ENCODE measurements at regions not wholly inside any gene's neighbourhood (a gene's known extent, or its start where the extent isn't known, plus 50 kb on each side); places are given as distances from the start of the nearest gene placed in this dataset.
"Not testable (repeated sequence)": the region's sequence is repeated elsewhere in the genome, so short reads cannot be mapped to it uniquely, and the experiment has no call there.

GRCh38 chr3:67245545-67245944 is 247.4 kb downstream of the KBTBD8 start:
- no peak for ATAC-seq
- DNase-seq (ENCODE audit: missing footprints): no peak
- intact Hi-C loops (cut with DNase I): no loop called here

GRCh38 chr3:67248726-67249125 is 250.6 kb downstream of the KBTBD8 start:
- no peak for DNase-seq (ENCODE audit: missing footprints)
- intact Hi-C loops (cut with DNase I): no loop called here
- no peak for ATAC-seq

GRCh38 chr3:67252906-67253305 is 254.8 kb downstream of the KBTBD8 start:
- ATAC-seq; DNase-seq (ENCODE audit: missing footprints); intact Hi-C loops (cut with DNase I): not testable (repeated sequence)

GRCh38 chr3:67278015-67278618 is 280.0 kb downstream of the KBTBD8 start:
- intact Hi-C loops (cut with DNase I): no loop called here
- no peak for ATAC-seq
- DNase-seq (ENCODE audit: missing footprints): no peak

GRCh38 chr3:67286586-67286985 is 288.5 kb downstream of the KBTBD8 start:
- DNase-seq (ENCODE audit: missing footprints) (no peak), ATAC-seq (no peak)

GRCh38 chr3:67288466-67289106 is 290.5 kb downstream of the KBTBD8 start:
- intact Hi-C loops (cut with DNase I): no loop called here
- ATAC-seq: no peak

More at GRCh38 chr3:67286586-67286985, 288.5 kb downstream of the KBTBD8 start:
- intact Hi-C loops (cut with DNase I): no loop called here

GRCh38 chr3:67289626-67290025 is 291.5 kb downstream of the KBTBD8 start:
- ATAC-seq (no peak), DNase-seq (ENCODE audit: missing footprints) (no peak)
- intact Hi-C loops (cut with DNase I): no loop called here

More at GRCh38 chr3:67288466-67289106, 290.5 kb downstream of the KBTBD8 start:
- no peak for DNase-seq (ENCODE audit: missing footprints)

- no peak for DNase-seq (ENCODE audit: missing footprints)
- intact Hi-C loops (cut with DNase I): no loop called here
- peak; percentile 68 for ATAC-seq
Observed at GRCh38 chr3:67290438-67290837, 292.3 kb downstream of the KBTBD8 start.

GRCh38 chr3:67291287-67292252 is 293.5 kb downstream of the KBTBD8 start:
- ATAC-seq: no peak
- intact Hi-C loops (cut with DNase I): no loop called here

GRCh38 chr3:67292356-67293121 is 294.4 kb downstream of the KBTBD8 start:
- DNase-seq (ENCODE audit: missing footprints): no peak
- ATAC-seq: no peak
- intact Hi-C loops (cut with DNase I): no loop called here

More at GRCh38 chr3:67291287-67292252, 293.5 kb downstream of the KBTBD8 start:
- no peak for DNase-seq (ENCODE audit: missing footprints)

- DNase-seq (ENCODE audit: missing footprints): no peak
- intact Hi-C loops (cut with DNase I): no loop called here
- no peak for ATAC-seq
Observed at GRCh38 chr3:67294341-67294740, 296.2 kb downstream of the KBTBD8 start.

GRCh38 chr3:67296039-67296892 is 298.2 kb downstream of the KBTBD8 start:
- ATAC-seq: no peak
- no peak for DNase-seq (ENCODE audit: missing footprints)
- intact Hi-C loops (cut with DNase I): no loop called here

GRCh38 chr3:67297715-67298475 is 299.8 kb downstream of the KBTBD8 start:
- intact Hi-C loops (cut with DNase I): no loop called here
- no peak for DNase-seq (ENCODE audit: missing footprints)
- ATAC-seq: no peak

GRCh38 chr3:67301556-67301955 is 303.4 kb downstream of the KBTBD8 start:
- intact Hi-C loops (cut with DNase I): no loop called here
- ATAC-seq (no peak), DNase-seq (ENCODE audit: missing footprints) (no peak)

GRCh38 chr3:67302489-67302888 is 304.4 kb downstream of the KBTBD8 start:
- ATAC-seq: no peak

GRCh38 chr3:67305160-67305559 is 307.1 kb downstream of the KBTBD8 start:
- DNase-seq (ENCODE audit: missing footprints): no peak
- no peak for ATAC-seq
- intact Hi-C loops (cut with DNase I): no loop called here

More at GRCh38 chr3:67302489-67302888, 304.4 kb downstream of the KBTBD8 start:
- no peak for DNase-seq (ENCODE audit: missing footprints)
- intact Hi-C loops (cut with DNase I): no loop called here

GRCh38 chr3:67305922-67306321 is 307.8 kb downstream of the KBTBD8 start:
- intact Hi-C loops (cut with DNase I): no loop called here
- no peak for ATAC-seq
- no peak for DNase-seq (ENCODE audit: missing footprints)

All from Right ventricle myocardium inferior (tissue), 1 donor.